Nephron (organoid): ENCODE measurements at regions not wholly inside any gene's neighbourhood (a gene's known extent, or its start where the extent isn't known, plus 50 kb on each side); places are given as distances from the start of the nearest gene placed in this dataset.

Source experiments
- H3K27ac Mint-ChIP-seq, 3 experiments: 2 replicates each; pipeline ENCODE4 v1.8.0; 2020; ENCODE audit warnings: mixed read lengths in 3 of 3, mild to moderate bottlenecking in 2 of 3, moderate library complexity in 1 of 3
- H3K27me3 Mint-ChIP-seq: 2 replicates; pipeline ENCODE4 v1.8.0; 2021; ENCODE audit warnings: low read depth, mild to moderate bottlenecking, moderate library complexity, mixed read lengths
- H3K36me3 Mint-ChIP-seq: 2 replicates; pipeline ENCODE4 v1.8.0; 2020; ENCODE audit warnings: low read depth, mixed read lengths
- H3K4me1 Mint-ChIP-seq: 2 replicates; pipeline ENCODE4 v1.8.0; 2020; ENCODE audit warnings: mixed read lengths
- H3K4me3 Mint-ChIP-seq, 3 experiments: 2 replicates each; pipeline ENCODE4 v1.8.0; 2020; ENCODE audit warnings: mild to moderate bottlenecking in 3 of 3, mixed read lengths in 3 of 3, moderate library complexity in 2 of 3
- H3K9me3 Mint-ChIP-seq: 2 replicates; pipeline ENCODE4 v1.8.0; 2020; ENCODE audit warnings: mixed read lengths
- CTCF ChIP-seq, 3 experiments: fragments of 200-600 bp; sonication (generic); IDR thresholded peaks; one replicate each; pipeline ENCODE4 v1.5.0; 2021; ENCODE audit warnings: antibody characterized with exemption in 3 of 3; ENCODE audit not compliant: unreplicated experiment in 3 of 3

DNA sequence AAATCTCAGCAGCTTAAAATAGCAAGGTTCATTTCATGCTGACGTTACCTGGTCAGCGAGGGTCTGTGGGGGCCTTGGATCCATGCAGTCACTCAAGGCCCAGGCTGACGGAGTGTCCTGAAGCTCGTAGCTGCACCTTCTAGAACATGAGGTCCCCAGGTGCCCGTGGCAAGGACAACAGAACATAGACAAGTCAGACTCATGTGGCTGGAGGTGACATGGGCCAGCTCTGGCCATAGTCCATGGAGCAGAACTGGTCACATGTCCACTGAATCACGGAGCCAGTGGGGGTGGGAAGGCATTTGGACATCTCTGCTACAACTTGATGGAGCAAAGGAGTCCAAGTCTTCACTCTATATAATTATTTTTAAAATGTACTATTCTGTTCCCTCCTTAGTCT lies 233.2 kb downstream of the ACKR3 start:
- Mint-ChIP-seq H3K27me3 (peaks cover 17% of the 10 kb centered on the region), H3K27ac (no peak overlapping the region), H3K4me3 (no peak overlapping the region), H3K36me3 (peaks cover 10% of the 10 kb centered on the region), H3K9me3 (peaks cover 26% of the 10 kb centered on the region), H3K4me1 (peaks cover 22% of the 10 kb centered on the region)
- no peak for TF ChIP-seq CTCF (IDR thresholded peaks at IDR 0.05; ENCODE audit: unreplicated experiment in 3 of 3)

- no peak overlapping the region for H3K27ac Mint-ChIP-seq
- peaks cover 17% of the 10 kb centered on the region for H3K27me3 Mint-ChIP-seq
Measured at GRCh38 chr2:236803621-236804020, 234.0 kb downstream of the ACKR3 start.

GRCh38 chr2:236805800-236806531 lies 236.3 kb downstream of the ACKR3 start:
- H3K27me3 Mint-ChIP-seq: peaks cover 20% of the 10 kb centered on the region
- H3K4me1 Mint-ChIP-seq: peaks cover 7% of the 10 kb centered on the region
- no peak overlapping the region for H3K4me3 Mint-ChIP-seq
- TF ChIP-seq CTCF (IDR thresholded peaks at IDR 0.05; ENCODE audit: unreplicated experiment in 3 of 3): no peak
- peaks cover 15% of the 10 kb centered on the region for H3K36me3 Mint-ChIP-seq
- H3K27ac Mint-ChIP-seq: no peak overlapping the region
- peaks cover 40% of the 10 kb centered on the region for H3K9me3 Mint-ChIP-seq

More at GRCh38 chr2:236803621-236804020, 234.0 kb downstream of the ACKR3 start:
- no peak overlapping the region for H3K4me3 Mint-ChIP-seq
- peaks cover 13% of the 10 kb centered on the region for H3K36me3 Mint-ChIP-seq
- H3K9me3 Mint-ChIP-seq: peaks cover 30% of the 10 kb centered on the region
- peaks cover 16% of the 10 kb centered on the region for H3K4me1 Mint-ChIP-seq
- no peak for TF ChIP-seq CTCF (IDR thresholded peaks at IDR 0.05; ENCODE audit: unreplicated experiment in 3 of 3)

- no peak overlapping the region for H3K27ac Mint-ChIP-seq
Measured at GRCh38 chr2:236809716-236810115, 240.1 kb downstream of the ACKR3 start.

GRCh38 chr2:236811062-236811656 lies 241.5 kb downstream of the ACKR3 start:
- TF ChIP-seq CTCF (IDR thresholded peaks at IDR 0.05; ENCODE audit: unreplicated experiment in 3 of 3): no peak
- Mint-ChIP-seq H3K4me3 (no peak overlapping the region), H3K4me1 (peaks cover 9% of the 10 kb centered on the region), H3K27me3 (peaks cover 17% of the 10 kb centered on the region), H3K36me3 (peaks cover 11% of the 10 kb centered on the region), H3K9me3 (peaks cover 31% of the 10 kb centered on the region), H3K27ac (no peak overlapping the region)

More at GRCh38 chr2:236809716-236810115, 240.1 kb downstream of the ACKR3 start:
- Mint-ChIP-seq H3K36me3 (peaks cover 15% of the 10 kb centered on the region), H3K9me3 (peaks cover 37% of the 10 kb centered on the region), H3K4me3 (no peak overlapping the region), H3K4me1 (peaks cover 9% of the 10 kb centered on the region), H3K27me3 (peaks cover 4% of the 10 kb centered on the region)
- TF ChIP-seq CTCF (IDR thresholded peaks at IDR 0.05; ENCODE audit: unreplicated experiment in 3 of 3): no peak
